ENCODE measurements at regions not wholly inside any gene's neighbourhood (a gene's known extent, or its start where the extent isn't known, plus 50 kb on each side); places are given as distances from the start of the nearest gene placed in this dataset.

DNA sequence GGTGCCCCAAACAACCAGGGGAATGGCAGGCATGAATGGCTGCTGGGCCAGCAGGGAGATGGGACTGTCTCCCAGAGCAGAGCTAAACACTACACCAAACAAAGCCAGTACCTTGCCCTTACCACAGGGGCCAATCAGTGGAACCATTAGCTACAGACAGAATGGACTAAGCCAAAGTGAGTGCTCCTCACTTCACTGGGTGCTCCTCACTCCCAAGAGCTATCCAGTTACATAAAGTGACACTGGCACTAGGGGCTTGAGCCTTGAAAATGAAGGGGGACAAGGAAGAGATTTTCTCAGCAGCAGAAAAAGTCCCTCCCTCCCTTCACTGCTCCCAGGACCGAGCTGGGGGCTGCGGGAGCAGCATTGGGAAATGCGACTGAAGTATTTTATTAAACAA lies 110.9 kb upstream of the SHB start:
- no peaks in the 10 kb centered on the region for H4K20me1 ChIP-seq (ENCODE audit: control insufficient read depth, insufficient read depth, insufficient read length)
- H3K23me2 ChIP-seq (ENCODE audit: insufficient read length, low read depth, low read length, poor library complexity, severe bottlenecking): no peaks in the 10 kb centered on the region
- no peaks in the 10 kb centered on the region for H3K9me3 ChIP-seq (ENCODE audit: control insufficient read depth, low read depth, low read length)
- no peak overlapping the region for H2BK120ac ChIP-seq (ENCODE audit: low read depth, low read length, poor library complexity, severe bottlenecking)
- peak overlapping the region in 1 of 3 experiments; percentile 85; a peak in 1 of 7 replicates for H3K27ac Mint-ChIP-seq
- no peaks in the 10 kb centered on the region for H3K27me3 ChIP-seq (ENCODE audit: insufficient read depth, low read length)
- no peak overlapping the region for H4K91ac ChIP-seq (ENCODE audit: insufficient read length, low read depth, low read length)
- H3K56ac ChIP-seq (ENCODE audit: insufficient read length, low read depth, low read length): no peak overlapping the region
- no peak for DNase-seq
- H3K23ac ChIP-seq (ENCODE audit: insufficient read length, low read depth, low read length): no peak overlapping the region
- H3K36me3 Mint-ChIP-seq (ENCODE audit: insufficient read depth in 1 of 3, low read depth in 3 of 3): peaks cover 0 to 4% (median 0%) of the 10 kb centered on the region in 3 experiments; a peak in 1 of 7 replicates
- no peak overlapping the region for H4K5ac ChIP-seq (ENCODE audit: insufficient read length, low read depth, low read length)
- H3K4me3 Mint-ChIP-seq: no peak overlapping the region
- H2AFZ ChIP-seq (ENCODE audit: low read length): no peak overlapping the region
- no peak overlapping the region for H3K9ac ChIP-seq (ENCODE audit: extremely low read depth, insufficient read length, low read length)
- H3K4ac ChIP-seq (ENCODE audit: low read depth, low read length): no peak overlapping the region
- no peak overlapping the region for H3T11ph ChIP-seq (ENCODE audit: low read length)
- H2AK5ac ChIP-seq (ENCODE audit: insufficient read length, low read length): no peak overlapping the region
- WGBS (ENCODE audit: extremely low coverage, insufficient read length, low lambda C conversion rate): no CpG with 5 or more reads among the region's 3 CpGs
- peaks cover 4 to 6% of the 10 kb centered on the region in 2 experiments; a peak in 3 of 5 replicates for H3K9me3 Mint-ChIP-seq
- no peak overlapping the region for H2BK12ac ChIP-seq (ENCODE audit: insufficient read length, low read depth, low read length)
- H3K14ac ChIP-seq (ENCODE audit: insufficient read depth, low read length): no peak overlapping the region; the same call in 1 of the 2 replicates
- H3K4me2 ChIP-seq (ENCODE audit: insufficient read depth, insufficient read length, low read length): no peak overlapping the region
- H2BK20ac ChIP-seq (ENCODE audit: low read depth, low read length, poor library complexity, severe bottlenecking): no peak overlapping the region
- no peak overlapping the region for H3K18ac ChIP-seq (ENCODE audit: insufficient read length, low read depth, low read length)
- no peaks in the 10 kb centered on the region for H3K4me1 ChIP-seq (ENCODE audit: insufficient read depth, low read length)
- no peaks in the 10 kb centered on the region for H3K79me2 ChIP-seq (ENCODE audit: insufficient read depth, low read length)
- H3K27ac ChIP-seq (ENCODE audit: insufficient read length, low read depth, low read length): no peak overlapping the region
- H2BK15ac ChIP-seq (ENCODE audit: low read depth, low read length): no peak overlapping the region
- peaks cover 51% of the 10 kb centered on the region for H3K27me3 Mint-ChIP-seq (ENCODE audit: low read depth)
- H2BK5ac ChIP-seq (ENCODE audit: insufficient read length, low read length): no peak overlapping the region
- H3K4me1 Mint-ChIP-seq: peaks cover 15 to 22% of the 10 kb centered on the region in 2 experiments
- H4K8ac ChIP-seq (replicated peaks; ENCODE audit: insufficient read length, low read depth, low read length): no peak overlapping the region
- TF ChIP-seq, protein P1, sequence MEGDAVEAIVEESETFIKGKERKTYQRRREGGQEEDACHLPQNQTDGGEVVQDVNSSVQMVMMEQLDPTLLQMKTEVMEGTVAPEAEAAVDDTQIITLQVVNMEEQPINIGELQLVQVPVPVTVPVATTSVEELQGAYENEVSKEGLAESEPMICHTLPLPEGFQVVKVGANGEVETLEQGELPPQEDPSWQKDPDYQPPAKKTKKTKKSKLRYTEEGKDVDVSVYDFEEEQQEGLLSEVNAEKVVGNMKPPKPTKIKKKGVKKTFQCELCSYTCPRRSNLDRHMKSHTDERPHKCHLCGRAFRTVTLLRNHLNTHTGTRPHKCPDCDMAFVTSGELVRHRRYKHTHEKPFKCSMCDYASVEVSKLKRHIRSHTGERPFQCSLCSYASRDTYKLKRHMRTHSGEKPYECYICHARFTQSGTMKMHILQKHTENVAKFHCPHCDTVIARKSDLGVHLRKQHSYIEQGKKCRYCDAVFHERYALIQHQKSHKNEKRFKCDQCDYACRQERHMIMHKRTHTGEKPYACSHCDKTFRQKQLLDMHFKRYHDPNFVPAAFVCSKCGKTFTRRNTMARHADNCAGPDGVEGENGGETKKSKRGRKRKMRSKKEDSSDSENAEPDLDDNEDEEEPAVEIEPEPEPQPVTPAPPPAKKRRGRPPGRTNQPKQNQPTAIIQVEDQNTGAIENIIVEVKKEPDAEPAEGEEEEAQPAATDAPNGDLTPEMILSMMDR (conservative IDR thresholded peaks at IDR 0.05): no peak
- H3K79me1 ChIP-seq (ENCODE audit: insufficient read depth, low read depth, low read length, poor library complexity, severe bottlenecking): no peaks in the 10 kb centered on the region

All from H9 (cell line).